ENCODE measurements at regions not wholly inside any gene's neighbourhood (a gene's known extent, or its start where the extent isn't known, plus 50 kb on each side); places are given as distances from the start of the nearest gene placed in this dataset.

DNA sequence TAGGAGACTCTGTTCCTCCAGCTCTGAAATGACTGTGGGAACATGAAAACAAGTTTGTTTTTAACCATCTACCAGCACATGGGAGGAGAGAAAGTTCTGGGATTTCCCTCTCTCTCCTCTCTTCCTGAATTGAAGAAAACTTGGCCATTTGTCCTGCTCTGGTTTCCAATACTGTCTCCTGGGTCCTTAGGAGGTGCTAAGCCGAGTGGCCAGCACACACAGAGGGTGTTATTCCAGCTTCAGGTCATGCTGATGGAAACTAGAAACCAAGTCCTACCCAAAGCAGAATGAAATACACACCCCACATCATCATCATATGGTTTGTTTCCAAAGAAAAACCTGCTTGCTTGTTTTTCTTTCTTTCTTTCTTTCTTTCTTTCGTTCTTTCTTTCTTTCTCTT is 172.7 kb downstream of the RPLP1 start:
- TF ChIP-seq GATA3 (IDR thresholded peaks at IDR 0.05; ENCODE audit: low read depth, low read length) (no peak), GATA2 (IDR thresholded peaks at IDR 0.05; ENCODE audit: low read depth, low read length) (no peak)
